SK-N-SH (cell line): ENCODE measurements at regions not wholly inside any gene's neighbourhood (a gene's known extent, or its start where the extent isn't known, plus 50 kb on each side); places are given as distances from the start of the nearest gene placed in this dataset.

Experiments used
- CTCF ChIA-PET: fragments of 300-600, 350-600 bp; formaldehyde crosslinking; extraction: SDS; loops from one replicate; lab custom pipeline; 2021; lab: Yijun Ruan, JAX
- POLR2A ChIA-PET: fragments of 350-600 bp; sonication (Branson Sonifier 250); formaldehyde crosslinking; extraction: SDS; loops from one replicate; lab custom pipeline; 2020; ENCODE audit warnings: antibody characterized with exemption, inconsistent platforms; lab: Yijun Ruan, JAX
- DNase-seq: peaks from one replicate; pipeline ENCODE4 v3.0.0; 2012
- H2AFZ ChIP-seq: fragments of 200-600 bp; sonication (generic); 2 replicates; pipeline ENCODE4 v1.8.1; 2016; ENCODE audit warnings: antibody characterized with exemption, mild to moderate bottlenecking, low read depth
- H3F3A ChIP-seq: fragments of 200-600 bp; sonication (generic); replicated peaks from 2 replicates; pipeline ENCODE3; 2016; ENCODE audit warnings: antibody characterized with exemption, mild to moderate bottlenecking; ENCODE audit not compliant: insufficient read depth
- H3K27ac ChIP-seq, 2 experiments: fragments of 200-500 bp in 1 of 2; fragments of 200-600 bp in 1 of 2; sonication (Bioruptor generic) in 1 of 2; sonication (generic), shearing (Covaris generic) in 1 of 2; 2 replicates each; pipeline versions ENCODE4 v1.5.1 to v1.6.1; 2014 to 2016; ENCODE audit warnings: low read depth in 2 of 2, inconsistent platforms in 1 of 2, low read length in 1 of 2, mild to moderate bottlenecking in 1 of 2, mixed read lengths in 1 of 2
- H3K27me3 ChIP-seq: fragments of 200-600 bp; sonication (generic), shearing (Covaris generic); 2 replicates; pipeline ENCODE4 v1.6.1; 2016; ENCODE audit warnings: mixed run types; ENCODE audit not compliant: insufficient read depth
- H3K36me3 ChIP-seq, 2 experiments: fragments of 200-500 bp in 1 of 2; fragments of 200-600 bp in 1 of 2; sonication (Bioruptor generic) in 1 of 2; sonication (generic) in 1 of 2; replicated peaks in 1 of 2; 2 replicates each; pipeline versions ENCODE3 to v1.5.1; 2014 to 2016; ENCODE audit warnings: low read length in 1 of 2, mild to moderate bottlenecking in 1 of 2; ENCODE audit not compliant: insufficient read depth in 2 of 2, control insufficient read depth in 1 of 2
- H3K4me1 ChIP-seq, 2 experiments: fragments of 200-500 bp in 1 of 2; fragments of 200-600 bp in 1 of 2; sonication (Bioruptor generic) in 1 of 2; sonication (generic), shearing (Covaris generic) in 1 of 2; 2 replicates each; pipeline versions ENCODE4 v1.5.1 to v1.6.1; 2014 to 2016; ENCODE audit warnings: low read depth in 1 of 2, low read length in 1 of 2, mixed run types in 1 of 2; ENCODE audit not compliant: insufficient read depth in 2 of 2, control insufficient read depth in 1 of 2
- H3K4me2 ChIP-seq: fragments of 200-600 bp; sonication (generic), shearing (Covaris generic); 2 replicates; pipeline ENCODE4 v1.6.1; 2017; ENCODE audit warnings: mixed run types
- H3K4me3 ChIP-seq, 2 experiments: fragments of 200-500 bp in 1 of 2; fragments of 200-600 bp in 1 of 2; sonication (Bioruptor generic) in 1 of 2; sonication (generic), shearing (Covaris generic) in 1 of 2; 2 replicates each; pipeline versions ENCODE4 v1.5.1 to v1.8.1; 2014 to 2016; ENCODE audit warnings: low read depth in 2 of 2, inconsistent platforms in 1 of 2, low read length in 1 of 2, mild to moderate bottlenecking in 1 of 2, mixed read lengths in 1 of 2, moderate library complexity in 1 of 2
- H3K79me2 ChIP-seq: fragments of 200-600 bp; sonication (generic); 2 replicates; pipeline ENCODE4 v1.8.1; 2017; ENCODE audit warnings: mild to moderate bottlenecking; ENCODE audit not compliant: insufficient read depth
- H3K9ac ChIP-seq: fragments of 200-600 bp; sonication (generic); 2 replicates; pipeline ENCODE4 v1.6.1; 2017; ENCODE audit warnings: mixed run types
- H3K9me2 ChIP-seq: fragments of 200-600 bp; sonication (generic); 2 replicates; pipeline ENCODE4 v1.6.1; 2017; ENCODE audit warnings: mixed run types
- H3K9me3 ChIP-seq: fragments of 200-600 bp; sonication (generic); 2 replicates; pipeline ENCODE4 v1.6.1; 2017; ENCODE audit warnings: mixed run types, mild to moderate bottlenecking, moderate library complexity
- H4K20me1 ChIP-seq: fragments of 200-600 bp; sonication (generic); 2 replicates; pipeline ENCODE4 v1.6.1; 2017; ENCODE audit warnings: mild to moderate bottlenecking, mixed run types; ENCODE audit not compliant: insufficient read depth
- ELF1 ChIP-seq: IDR thresholded peaks from 2 replicates; pipeline ENCODE4 v1.4.0; 2012
- EP300 ChIP-seq, 2 experiments: IDR thresholded peaks; 2 replicates each; pipeline versions ENCODE4 v1.4.0 to v1.6.1; 2012; ENCODE audit warnings: borderline replicate concordance in 1 of 2, low read depth in 1 of 2, low read length in 1 of 2
- EZH2phosphoT487 ChIP-seq: fragments of 200-600 bp; sonication (generic); IDR thresholded peaks from 2 replicates; pipeline ENCODE4 v1.6.1; 2017; ENCODE audit warnings: low read depth, mixed run types, mild to moderate bottlenecking, antibody characterized with exemption, moderate library complexity, borderline replicate concordance
- FOXJ3 ChIP-seq: sonication (generic); formaldehyde crosslinking; IDR thresholded peaks from 2 replicates; pipeline ENCODE4 v1.5.1; 2020; ENCODE audit warnings: mild to moderate bottlenecking, missing genetic modification reagents
- FOXM1 ChIP-seq: IDR thresholded peaks from 2 replicates; pipeline ENCODE4 v1.4.0; 2012; ENCODE audit warnings: low read depth, mild to moderate bottlenecking
- MEF2A ChIP-seq: IDR thresholded peaks from 2 replicates; pipeline ENCODE4 v1.4.0; 2012; ENCODE audit warnings: low read depth, borderline replicate concordance
- NFIC ChIP-seq: IDR thresholded peaks from 2 replicates; pipeline ENCODE4 v1.4.0; 2012; ENCODE audit warnings: borderline replicate concordance
- NRF1 ChIP-seq: IDR thresholded peaks from 2 replicates; pipeline ENCODE4 v1.6.1; 2012; ENCODE audit warnings: low read depth, mild to moderate bottlenecking, low read length
- POLR2AphosphoS5 ChIP-seq: IDR thresholded peaks from 2 replicates; pipeline ENCODE4 v1.6.1; 2012; ENCODE audit warnings: low read depth, low read length
- RAD21 ChIP-seq: IDR thresholded peaks from 2 replicates; pipeline ENCODE4 v1.6.1; 2012; ENCODE audit warnings: mild to moderate bottlenecking, low read length
- SIN3A ChIP-seq: IDR thresholded peaks from 2 replicates; pipeline ENCODE4 v1.6.1; 2012; ENCODE audit warnings: low read depth, mild to moderate bottlenecking, low read length, moderate library complexity, borderline replicate concordance
- SMC3 ChIP-seq: IDR thresholded peaks from 2 replicates; pipeline ENCODE4 v1.6.1; 2012; ENCODE audit warnings: low read depth, low read length, improper control_type of control experiment
- TCF12 ChIP-seq: IDR thresholded peaks from 2 replicates; pipeline ENCODE4 v1.4.0; 2012
- WGBS: methylation state at CpG from one replicate; pipeline ENCODE4 v1.1.6; 2017; ENCODE audit warnings: low lambda C conversion rate; 5-methylcytosine and 5-hydroxymethylcytosine counted together
- TF ChIP-seq, protein P1 (sequence below): fragments of 200-600 bp; sonication (generic); IDR thresholded peaks from 2 replicates; pipeline ENCODE4 v1.6.1; 2017; ENCODE audit warnings: antibody characterized with exemption, mild to moderate bottlenecking, moderate library complexity
- TF ChIP-seq, protein P2 (sequence below): IDR thresholded peaks from 2 replicates; pipeline ENCODE4; 2012
- TF ChIP-seq, protein P3 (sequence below): IDR thresholded peaks from 2 replicates; pipeline ENCODE4 v1.6.1; 2012; ENCODE audit warnings: mild to moderate bottlenecking, low read depth, low read length, moderate library complexity
- TF ChIP-seq, protein P4 (sequence below): fragments of 150-350 bp; IDR thresholded peaks from 2 replicates; pipeline ENCODE4 v1.6.1; 2017; ENCODE audit warnings: antibody characterized with exemption, low read length, low read depth, borderline replicate concordance
- TF ChIP-seq, protein P5 (sequence below): IDR thresholded peaks from 2 replicates; pipeline ENCODE4 v1.4.0; 2012; ENCODE audit warnings: low read depth

DNA sequence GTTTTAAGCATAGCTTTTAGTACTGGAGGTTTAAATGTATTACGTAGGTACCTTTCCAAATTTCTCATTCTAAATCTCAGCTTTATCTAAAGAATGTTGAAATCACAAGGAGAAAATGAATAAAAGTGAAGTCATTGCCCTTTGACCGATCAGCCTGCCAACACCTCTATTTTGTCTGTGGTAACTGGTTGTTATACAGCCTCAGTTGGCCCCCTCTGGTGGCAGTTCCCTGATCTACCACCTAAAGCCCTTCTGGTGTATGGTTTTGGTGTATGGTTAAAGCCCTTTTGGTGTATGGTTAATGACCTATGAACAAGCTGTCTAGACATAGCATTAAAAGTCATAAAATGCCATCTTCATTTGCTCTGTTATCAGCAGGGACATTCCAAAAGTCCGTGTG lies 378.2 kb upstream of the AZI2 start:
- Histone ChIP-seq H3K4me1 (no peaks in the 10 kb centered on the region; a peak in 1 of 4 replicates), H3K27me3 (no peaks in the 10 kb centered on the region), H4K20me1 (no peaks in the 10 kb centered on the region), H3F3A (no peaks in the 10 kb centered on the region), H3K9me2 (no peaks in the 10 kb centered on the region), H3K9me3 (no peaks in the 10 kb centered on the region), H3K4me2 (no peak overlapping the region), H3K4me3 (no peak overlapping the region; a peak in 1 of 4 replicates), H3K36me3 (no peaks in the 10 kb centered on the region), H3K27ac (no peak overlapping the region), H3K79me2 (no peaks in the 10 kb centered on the region), H3K9ac (no peak overlapping the region), H2AFZ (no peak overlapping the region)
- POLR2A ChIA-PET, result no interaction called here
- TF ChIP-seq RAD21 (peak; percentile 70), NFIC (no peak), ELF1 (no peak), NRF1 (no peak), EZH2phosphoT487 (no peak), SMC3 (peak; percentile 49; the same call in 1 of the 2 replicates)
- TF ChIP-seq, protein P1, sequence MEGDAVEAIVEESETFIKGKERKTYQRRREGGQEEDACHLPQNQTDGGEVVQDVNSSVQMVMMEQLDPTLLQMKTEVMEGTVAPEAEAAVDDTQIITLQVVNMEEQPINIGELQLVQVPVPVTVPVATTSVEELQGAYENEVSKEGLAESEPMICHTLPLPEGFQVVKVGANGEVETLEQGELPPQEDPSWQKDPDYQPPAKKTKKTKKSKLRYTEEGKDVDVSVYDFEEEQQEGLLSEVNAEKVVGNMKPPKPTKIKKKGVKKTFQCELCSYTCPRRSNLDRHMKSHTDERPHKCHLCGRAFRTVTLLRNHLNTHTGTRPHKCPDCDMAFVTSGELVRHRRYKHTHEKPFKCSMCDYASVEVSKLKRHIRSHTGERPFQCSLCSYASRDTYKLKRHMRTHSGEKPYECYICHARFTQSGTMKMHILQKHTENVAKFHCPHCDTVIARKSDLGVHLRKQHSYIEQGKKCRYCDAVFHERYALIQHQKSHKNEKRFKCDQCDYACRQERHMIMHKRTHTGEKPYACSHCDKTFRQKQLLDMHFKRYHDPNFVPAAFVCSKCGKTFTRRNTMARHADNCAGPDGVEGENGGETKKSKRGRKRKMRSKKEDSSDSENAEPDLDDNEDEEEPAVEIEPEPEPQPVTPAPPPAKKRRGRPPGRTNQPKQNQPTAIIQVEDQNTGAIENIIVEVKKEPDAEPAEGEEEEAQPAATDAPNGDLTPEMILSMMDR, result peak; percentile 62
- TF ChIP-seq, protein P2, sequence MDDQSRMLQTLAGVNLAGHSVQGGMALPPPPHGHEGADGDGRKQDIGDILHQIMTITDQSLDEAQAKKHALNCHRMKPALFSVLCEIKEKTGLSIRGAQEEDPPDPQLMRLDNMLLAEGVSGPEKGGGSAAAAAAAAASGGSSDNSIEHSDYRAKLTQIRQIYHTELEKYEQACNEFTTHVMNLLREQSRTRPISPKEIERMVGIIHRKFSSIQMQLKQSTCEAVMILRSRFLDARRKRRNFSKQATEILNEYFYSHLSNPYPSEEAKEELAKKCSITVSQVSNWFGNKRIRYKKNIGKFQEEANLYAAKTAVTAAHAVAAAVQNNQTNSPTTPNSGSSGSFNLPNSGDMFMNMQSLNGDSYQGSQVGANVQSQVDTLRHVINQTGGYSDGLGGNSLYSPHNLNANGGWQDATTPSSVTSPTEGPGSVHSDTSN, result no peak
- TF ChIP-seq, protein P3, sequence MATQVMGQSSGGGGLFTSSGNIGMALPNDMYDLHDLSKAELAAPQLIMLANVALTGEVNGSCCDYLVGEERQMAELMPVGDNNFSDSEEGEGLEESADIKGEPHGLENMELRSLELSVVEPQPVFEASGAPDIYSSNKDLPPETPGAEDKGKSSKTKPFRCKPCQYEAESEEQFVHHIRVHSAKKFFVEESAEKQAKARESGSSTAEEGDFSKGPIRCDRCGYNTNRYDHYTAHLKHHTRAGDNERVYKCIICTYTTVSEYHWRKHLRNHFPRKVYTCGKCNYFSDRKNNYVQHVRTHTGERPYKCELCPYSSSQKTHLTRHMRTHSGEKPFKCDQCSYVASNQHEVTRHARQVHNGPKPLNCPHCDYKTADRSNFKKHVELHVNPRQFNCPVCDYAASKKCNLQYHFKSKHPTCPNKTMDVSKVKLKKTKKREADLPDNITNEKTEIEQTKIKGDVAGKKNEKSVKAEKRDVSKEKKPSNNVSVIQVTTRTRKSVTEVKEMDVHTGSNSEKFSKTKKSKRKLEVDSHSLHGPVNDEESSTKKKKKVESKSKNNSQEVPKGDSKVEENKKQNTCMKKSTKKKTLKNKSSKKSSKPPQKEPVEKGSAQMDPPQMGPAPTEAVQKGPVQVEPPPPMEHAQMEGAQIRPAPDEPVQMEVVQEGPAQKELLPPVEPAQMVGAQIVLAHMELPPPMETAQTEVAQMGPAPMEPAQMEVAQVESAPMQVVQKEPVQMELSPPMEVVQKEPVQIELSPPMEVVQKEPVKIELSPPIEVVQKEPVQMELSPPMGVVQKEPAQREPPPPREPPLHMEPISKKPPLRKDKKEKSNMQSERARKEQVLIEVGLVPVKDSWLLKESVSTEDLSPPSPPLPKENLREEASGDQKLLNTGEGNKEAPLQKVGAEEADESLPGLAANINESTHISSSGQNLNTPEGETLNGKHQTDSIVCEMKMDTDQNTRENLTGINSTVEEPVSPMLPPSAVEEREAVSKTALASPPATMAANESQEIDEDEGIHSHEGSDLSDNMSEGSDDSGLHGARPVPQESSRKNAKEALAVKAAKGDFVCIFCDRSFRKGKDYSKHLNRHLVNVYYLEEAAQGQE, result no peak
- peak; percentile 40 for DNase-seq
- WGBS, result 27% methylated on average over 3 of the region's 3 CpGs
- CTCF ChIA-PET, result interaction anchor here (0.6 to 2.4 kb wide), 14 partner anchors 8 to 250 kb away, joined by 3 to 13 read pairs (median 4); no protein-coding TSS in a partner anchor

DNA sequence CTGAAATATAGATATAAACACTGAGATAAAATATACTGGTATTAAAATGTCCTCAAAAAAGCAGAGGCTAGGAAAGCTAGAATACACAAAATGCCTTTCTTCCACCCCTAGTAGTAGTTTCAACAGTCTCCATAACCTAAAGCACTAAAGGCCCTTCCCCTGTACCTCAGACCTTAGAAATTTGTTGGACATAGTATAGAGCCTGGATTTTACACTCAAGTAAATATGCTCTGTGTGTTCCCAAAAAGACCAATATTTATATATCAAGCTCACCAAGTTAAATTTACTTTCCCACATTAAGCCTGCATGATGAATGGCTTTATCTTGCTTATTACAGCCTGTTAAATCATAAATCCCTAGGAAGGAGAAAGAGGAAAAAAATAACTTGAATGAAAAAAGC lies 378.7 kb upstream of the AZI2 start:
- ChIA-PET POLR2A (no interaction called here), CTCF (interaction anchor here (0.6 to 2.4 kb wide), 6 partner anchors 14 to 250 kb away, joined by 3 to 13 read pairs (median 6); no protein-coding TSS in a partner anchor)
- DNase-seq, result no peak
- H3K4me1 ChIP-seq, result no peaks in the 10 kb centered on the region; a peak in 1 of 4 replicates
- no peaks in the 10 kb centered on the region for H3K27me3 ChIP-seq
- H4K20me1 ChIP-seq, result no peaks in the 10 kb centered on the region
- no peak overlapping the region for H3K27ac ChIP-seq
- H2AFZ ChIP-seq, result no peak overlapping the region
- no peak overlapping the region for H3K4me3 ChIP-seq
- no peaks in the 10 kb centered on the region for H3K9me2 ChIP-seq
- H3K79me2 ChIP-seq, result no peaks in the 10 kb centered on the region
- H3F3A ChIP-seq, result no peaks in the 10 kb centered on the region
- H3K4me2 ChIP-seq, result no peak overlapping the region
- no peak overlapping the region for H3K9ac ChIP-seq
- H3K9me3 ChIP-seq, result no peaks in the 10 kb centered on the region
- H3K36me3 ChIP-seq, result no peaks in the 10 kb centered on the region
- TF ChIP-seq, protein P1, result no peak
- TF ChIP-seq EZH2phosphoT487, result no peak
- TF ChIP-seq, protein P4, sequence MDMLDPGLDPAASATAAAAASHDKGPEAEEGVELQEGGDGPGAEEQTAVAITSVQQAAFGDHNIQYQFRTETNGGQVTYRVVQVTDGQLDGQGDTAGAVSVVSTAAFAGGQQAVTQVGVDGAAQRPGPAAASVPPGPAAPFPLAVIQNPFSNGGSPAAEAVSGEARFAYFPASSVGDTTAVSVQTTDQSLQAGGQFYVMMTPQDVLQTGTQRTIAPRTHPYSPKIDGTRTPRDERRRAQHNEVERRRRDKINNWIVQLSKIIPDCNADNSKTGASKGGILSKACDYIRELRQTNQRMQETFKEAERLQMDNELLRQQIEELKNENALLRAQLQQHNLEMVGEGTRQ, result no peak
- no peak for TF ChIP-seq SIN3A
- TF ChIP-seq, protein P5, sequence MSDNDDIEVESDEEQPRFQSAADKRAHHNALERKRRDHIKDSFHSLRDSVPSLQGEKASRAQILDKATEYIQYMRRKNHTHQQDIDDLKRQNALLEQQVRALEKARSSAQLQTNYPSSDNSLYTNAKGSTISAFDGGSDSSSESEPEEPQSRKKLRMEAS, result no peak
- TF ChIP-seq FOXJ3 (CRISPR knock-in tag), result no peak
- no peak for TF ChIP-seq EP300 (IDR thresholded peaks at IDR 0.05; ENCODE audit: borderline replicate concordance in 1 of 2, low read depth in 1 of 2, low read length in 1 of 2)
- no peak for TF ChIP-seq NFIC
- TF ChIP-seq ELF1, result no peak
- no peak for TF ChIP-seq TCF12
- no peak for TF ChIP-seq MEF2A
- no peak for TF ChIP-seq FOXM1
- TF ChIP-seq POLR2AphosphoS5, result no peak
